ENCODE measurements at regions not wholly inside any gene's neighbourhood (a gene's known extent, or its start where the extent isn't known, plus 50 kb on each side); places are given as distances from the start of the nearest gene placed in this dataset.
"Not testable (repeated sequence)": the region's sequence is repeated elsewhere in the genome, so short reads cannot be mapped to it uniquely, and the experiment has no call there.

DNA sequence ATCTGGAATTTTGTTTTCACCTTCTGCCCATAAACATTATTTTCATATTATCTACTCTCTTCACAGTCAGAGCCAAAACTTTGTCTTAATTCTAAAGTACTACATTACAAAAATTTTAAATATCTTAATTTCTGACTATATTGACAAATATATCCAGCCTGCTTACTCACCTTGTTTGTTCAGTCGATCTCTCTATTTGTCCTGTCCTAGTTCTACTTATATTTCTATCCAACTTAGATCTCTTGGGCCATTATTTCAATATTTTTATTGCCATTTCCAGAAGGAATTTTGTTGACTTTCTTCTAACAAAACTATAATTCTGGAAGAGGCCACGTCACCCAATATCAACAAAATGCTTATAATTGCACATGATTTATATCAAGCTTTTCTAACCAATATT lies 652.8 kb upstream of the CTNND2 start:
- TF ChIP-seq CTCF (IDR thresholded peaks at IDR 0.05; ENCODE audit: unreplicated experiment): no peak
- DNase-seq (ENCODE audit: low spot score): no peak
- H3K4me1 Mint-ChIP-seq (ENCODE audit: unreplicated experiment): no peaks in the 10 kb centered on the region
- H3K4me3 Mint-ChIP-seq (ENCODE audit: unreplicated experiment): no peak overlapping the region
- no peaks in the 10 kb centered on the region for H3K36me3 Mint-ChIP-seq (ENCODE audit: low read depth, unreplicated experiment)
- no peaks in the 10 kb centered on the region for H3K27me3 Mint-ChIP-seq (ENCODE audit: unreplicated experiment)
- no peak overlapping the region for H3K27ac Mint-ChIP-seq (ENCODE audit: unreplicated experiment)
- H3K9me3 Mint-ChIP-seq (ENCODE audit: unreplicated experiment): no peaks in the 10 kb centered on the region

DNA sequence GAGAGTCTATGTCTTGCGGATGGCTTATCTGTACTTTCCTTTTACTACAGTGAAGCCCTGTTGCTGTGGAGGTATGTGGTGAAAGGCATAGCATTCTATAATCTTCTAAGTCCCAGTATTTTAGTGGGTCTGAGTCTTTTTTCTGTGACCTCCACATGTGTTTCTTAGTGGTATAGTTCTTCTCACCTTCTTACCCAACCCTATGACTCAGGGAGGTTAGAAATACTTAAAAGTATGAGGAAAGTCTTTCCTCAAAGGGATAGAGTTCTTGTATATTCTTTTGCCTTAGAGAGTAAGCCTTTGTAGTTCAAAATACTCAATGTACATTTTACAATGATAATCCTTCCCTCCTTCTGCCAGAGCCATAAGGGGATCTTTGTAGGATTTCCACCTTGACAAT lies 621.9 kb upstream of the CTNND2 start:
- no peaks in the 10 kb centered on the region for H3K36me3 Mint-ChIP-seq (ENCODE audit: low read depth, unreplicated experiment)
- no peak overlapping the region for H3K4me3 Mint-ChIP-seq (ENCODE audit: unreplicated experiment)
- no peak for DNase-seq (ENCODE audit: low spot score)
- H3K9me3 Mint-ChIP-seq (ENCODE audit: unreplicated experiment): no peaks in the 10 kb centered on the region
- H3K27ac Mint-ChIP-seq (ENCODE audit: unreplicated experiment): no peak overlapping the region
- H3K4me1 Mint-ChIP-seq (ENCODE audit: unreplicated experiment): peaks cover 4% of the 10 kb centered on the region
- no peak for TF ChIP-seq CTCF (IDR thresholded peaks at IDR 0.05; ENCODE audit: unreplicated experiment)
- no peaks in the 10 kb centered on the region for H3K27me3 Mint-ChIP-seq (ENCODE audit: unreplicated experiment)

DNA sequence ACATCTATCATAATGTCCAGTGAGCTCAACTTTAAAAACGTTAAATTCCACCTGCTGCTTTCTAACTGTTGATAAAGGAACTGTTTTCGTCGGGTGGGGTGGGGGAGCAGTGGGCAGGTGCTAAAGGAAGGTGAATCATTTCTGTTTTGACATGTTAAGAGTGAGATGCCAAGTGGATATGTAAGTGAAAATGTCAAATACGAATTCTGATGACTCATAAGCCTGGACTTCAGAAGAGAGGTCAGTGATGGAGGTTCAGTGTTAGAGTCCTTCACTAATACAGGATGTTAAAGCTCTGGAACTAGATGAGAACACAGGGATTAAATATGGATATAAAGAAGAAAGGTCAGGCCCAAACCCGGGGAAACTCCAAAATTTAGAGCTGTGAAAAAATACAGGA lies 617.9 kb upstream of the CTNND2 start:
- no peak for DNase-seq (ENCODE audit: low spot score)
- H3K27ac Mint-ChIP-seq (ENCODE audit: unreplicated experiment): no peak overlapping the region
- H3K27me3 Mint-ChIP-seq (ENCODE audit: unreplicated experiment): no peaks in the 10 kb centered on the region
- no peaks in the 10 kb centered on the region for H3K4me1 Mint-ChIP-seq (ENCODE audit: unreplicated experiment)
- H3K4me3 Mint-ChIP-seq (ENCODE audit: unreplicated experiment): no peak overlapping the region
- H3K36me3 Mint-ChIP-seq (ENCODE audit: low read depth, unreplicated experiment): peaks cover 7% of the 10 kb centered on the region
- TF ChIP-seq CTCF (IDR thresholded peaks at IDR 0.05; ENCODE audit: unreplicated experiment): no peak
- H3K9me3 Mint-ChIP-seq (ENCODE audit: unreplicated experiment): no peaks in the 10 kb centered on the region

DNA sequence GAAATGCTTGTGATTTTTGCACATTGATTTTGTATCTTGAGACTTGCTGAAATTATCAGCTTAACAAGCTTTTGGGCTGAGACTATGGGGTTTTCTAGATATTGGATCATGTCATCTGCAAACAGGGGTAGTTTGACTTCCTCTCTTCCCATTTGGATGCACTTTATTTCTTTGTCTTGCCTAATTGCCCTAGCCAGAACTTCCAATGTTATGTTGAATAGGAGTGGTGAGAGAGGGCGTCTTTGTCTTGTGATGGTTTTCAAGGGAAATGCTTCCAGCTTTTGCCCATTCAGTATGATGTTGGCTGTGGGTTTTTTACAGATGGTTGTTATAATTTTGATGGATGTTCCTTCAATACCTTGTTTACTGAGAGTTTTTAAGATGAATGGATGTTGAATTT lies 600.7 kb upstream of the CTNND2 start:
- not testable (repeated sequence) for H3K27ac Mint-ChIP-seq (ENCODE audit: unreplicated experiment); H3K9me3 Mint-ChIP-seq (ENCODE audit: unreplicated experiment); H3K36me3 Mint-ChIP-seq (ENCODE audit: low read depth, unreplicated experiment); H3K27me3 Mint-ChIP-seq (ENCODE audit: unreplicated experiment); H3K4me3 Mint-ChIP-seq (ENCODE audit: unreplicated experiment); DNase-seq (ENCODE audit: low spot score); H3K4me1 Mint-ChIP-seq (ENCODE audit: unreplicated experiment)

GRCh38 chr5:12488161-12488560 lies 583.9 kb upstream of the CTNND2 start:
- Mint-ChIP-seq H3K27ac (ENCODE audit: unreplicated experiment) (no peak overlapping the region), H3K4me3 (ENCODE audit: unreplicated experiment) (no peak overlapping the region), H3K4me1 (ENCODE audit: unreplicated experiment) (no peaks in the 10 kb centered on the region), H3K9me3 (ENCODE audit: unreplicated experiment) (no peaks in the 10 kb centered on the region), H3K36me3 (ENCODE audit: low read depth, unreplicated experiment) (peaks cover 4% of the 10 kb centered on the region), H3K27me3 (ENCODE audit: unreplicated experiment) (no peaks in the 10 kb centered on the region)
- DNase-seq (ENCODE audit: low spot score): no peak
- no peak for TF ChIP-seq CTCF (IDR thresholded peaks at IDR 0.05; ENCODE audit: unreplicated experiment)

DNA sequence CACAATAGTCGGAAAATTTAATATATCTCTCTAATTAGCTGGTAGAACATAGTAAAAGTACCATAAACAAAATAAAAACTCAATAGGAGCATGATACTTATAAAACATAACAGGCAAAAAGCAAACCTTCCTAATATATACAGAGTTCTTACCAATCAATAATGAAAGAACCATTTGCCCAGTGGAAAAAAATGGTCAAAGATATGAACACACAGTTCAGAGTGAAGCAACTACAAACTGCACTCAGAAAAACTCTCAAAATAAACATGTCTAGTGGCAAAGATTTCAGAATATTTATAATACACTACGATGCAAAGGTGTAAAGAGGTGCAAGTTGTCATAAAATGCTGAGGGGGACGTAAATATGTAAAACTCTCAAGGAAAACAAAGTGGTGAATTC lies 576.2 kb upstream of the CTNND2 start:
- H3K4me1 Mint-ChIP-seq (ENCODE audit: unreplicated experiment): no peaks in the 10 kb centered on the region
- DNase-seq (ENCODE audit: low spot score): no peak
- no peaks in the 10 kb centered on the region for H3K36me3 Mint-ChIP-seq (ENCODE audit: low read depth, unreplicated experiment)
- H3K27me3 Mint-ChIP-seq (ENCODE audit: unreplicated experiment): no peaks in the 10 kb centered on the region
- H3K9me3 Mint-ChIP-seq (ENCODE audit: unreplicated experiment): no peaks in the 10 kb centered on the region
- TF ChIP-seq CTCF (IDR thresholded peaks at IDR 0.05; ENCODE audit: unreplicated experiment): no peak
- no peak overlapping the region for H3K27ac Mint-ChIP-seq (ENCODE audit: unreplicated experiment)
- H3K4me3 Mint-ChIP-seq (ENCODE audit: unreplicated experiment): no peak overlapping the region
